ENCODE measurements at regions not wholly inside any gene's neighbourhood (a gene's known extent, or its start where the extent isn't known, plus 50 kb on each side); places are given as distances from the start of the nearest gene placed in this dataset.

- no peaks in the 10 kb centered on the region for H3K4me1 ChIP-seq
- H3K27me3 ChIP-seq: no peaks in the 10 kb centered on the region
- intact Hi-C loops (cut with DNase I; ENCODE audit: low total_unique reads): no loop called here
- no peak overlapping the region for H3K4me3 ChIP-seq
- no peak overlapping the region for H3K27ac ChIP-seq
- no peaks in the 10 kb centered on the region for H3K9me3 ChIP-seq
- TF ChIP-seq POLR2A (IDR thresholded peaks at IDR 0.05) (no peak), CTCF (IDR thresholded peaks at IDR 0.05 in 4 of 5, conservative IDR thresholded peaks at IDR 0.05 in 1 of 5) (no peak)
- H3K36me3 ChIP-seq: no peaks in the 10 kb centered on the region
- ATAC-seq: no peak
- DNase-seq: no peak
- in situ Hi-C loops (cut with MboI; ENCODE audit: low sequenced_read_pairs in 4 of 4): no loop called here
Measured at GRCh38 chr2:194721227-194721626, 935.8 kb upstream of the SLC39A10 start.

GRCh38 chr2:194720462-194720861, 936.6 kb upstream of the SLC39A10 start:
- H3K4me1 ChIP-seq: no peaks in the 10 kb centered on the region
- H3K4me3 ChIP-seq: no peak overlapping the region
- in situ Hi-C loops (cut with MboI; ENCODE audit: low sequenced_read_pairs in 4 of 4): no loop called here
- no peak for DNase-seq
- H3K27me3 ChIP-seq: no peaks in the 10 kb centered on the region
- H3K9me3 ChIP-seq: no peaks in the 10 kb centered on the region
- intact Hi-C loops (cut with DNase I; ENCODE audit: low total_unique reads): no loop called here
- H3K36me3 ChIP-seq: no peaks in the 10 kb centered on the region
- ATAC-seq: no peak
- TF ChIP-seq POLR2A (IDR thresholded peaks at IDR 0.05) (no peak), CTCF (IDR thresholded peaks at IDR 0.05 in 4 of 5, conservative IDR thresholded peaks at IDR 0.05 in 1 of 5) (no peak)
- H3K27ac ChIP-seq: no peak overlapping the region

GRCh38 chr2:194718881-194719280, 938.1 kb upstream of the SLC39A10 start:
- Histone ChIP-seq H3K4me3 (no peak overlapping the region), H3K36me3 (no peaks in the 10 kb centered on the region), H3K27me3 (no peaks in the 10 kb centered on the region), H3K4me1 (no peaks in the 10 kb centered on the region), H3K27ac (no peak overlapping the region), H3K9me3 (no peaks in the 10 kb centered on the region)
- TF ChIP-seq CTCF (IDR thresholded peaks at IDR 0.05 in 4 of 5, conservative IDR thresholded peaks at IDR 0.05 in 1 of 5) (no peak), POLR2A (IDR thresholded peaks at IDR 0.05) (no peak)
- DNase-seq (no peak), ATAC-seq (no peak)
- intact Hi-C loops (cut with DNase I; ENCODE audit: low total_unique reads): no loop called here
- in situ Hi-C loops (cut with MboI; ENCODE audit: low sequenced_read_pairs in 4 of 4): no loop called here

- Histone ChIP-seq H3K4me3 (no peak overlapping the region), H3K4me1 (no peaks in the 10 kb centered on the region), H3K36me3 (no peaks in the 10 kb centered on the region), H3K27ac (no peak overlapping the region), H3K9me3 (no peaks in the 10 kb centered on the region), H3K27me3 (no peaks in the 10 kb centered on the region)
- ATAC-seq (no peak), DNase-seq (no peak)
- TF ChIP-seq CTCF (IDR thresholded peaks at IDR 0.05 in 4 of 5, conservative IDR thresholded peaks at IDR 0.05 in 1 of 5) (no peak), POLR2A (IDR thresholded peaks at IDR 0.05) (no peak)
- intact Hi-C loops (cut with DNase I; ENCODE audit: low total_unique reads): no loop called here
- in situ Hi-C loops (cut with MboI; ENCODE audit: low sequenced_read_pairs in 4 of 4): no loop called here
Measured at GRCh38 chr2:194714541-194714940, 942.5 kb upstream of the SLC39A10 start.

GRCh38 chr2:194709840-194710239, 947.2 kb upstream of the SLC39A10 start:
- TF ChIP-seq POLR2A (IDR thresholded peaks at IDR 0.05) (no peak), CTCF (IDR thresholded peaks at IDR 0.05 in 4 of 5, conservative IDR thresholded peaks at IDR 0.05 in 1 of 5) (no peak)
- in situ Hi-C loops (cut with MboI; ENCODE audit: low sequenced_read_pairs in 4 of 4) (no loop called here), intact Hi-C loops (cut with DNase I; ENCODE audit: low total_unique reads) (no loop called here)
- ATAC-seq (no peak), DNase-seq (no peak)
- Histone ChIP-seq H3K9me3 (no peaks in the 10 kb centered on the region), H3K27ac (no peak overlapping the region), H3K4me3 (no peak overlapping the region), H3K27me3 (no peaks in the 10 kb centered on the region), H3K4me1 (no peaks in the 10 kb centered on the region), H3K36me3 (no peaks in the 10 kb centered on the region)
